ENCODE measurements at regions not wholly inside any gene's neighbourhood (a gene's known extent, or its start where the extent isn't known, plus 50 kb on each side); places are given as distances from the start of the nearest gene placed in this dataset.

DNA sequence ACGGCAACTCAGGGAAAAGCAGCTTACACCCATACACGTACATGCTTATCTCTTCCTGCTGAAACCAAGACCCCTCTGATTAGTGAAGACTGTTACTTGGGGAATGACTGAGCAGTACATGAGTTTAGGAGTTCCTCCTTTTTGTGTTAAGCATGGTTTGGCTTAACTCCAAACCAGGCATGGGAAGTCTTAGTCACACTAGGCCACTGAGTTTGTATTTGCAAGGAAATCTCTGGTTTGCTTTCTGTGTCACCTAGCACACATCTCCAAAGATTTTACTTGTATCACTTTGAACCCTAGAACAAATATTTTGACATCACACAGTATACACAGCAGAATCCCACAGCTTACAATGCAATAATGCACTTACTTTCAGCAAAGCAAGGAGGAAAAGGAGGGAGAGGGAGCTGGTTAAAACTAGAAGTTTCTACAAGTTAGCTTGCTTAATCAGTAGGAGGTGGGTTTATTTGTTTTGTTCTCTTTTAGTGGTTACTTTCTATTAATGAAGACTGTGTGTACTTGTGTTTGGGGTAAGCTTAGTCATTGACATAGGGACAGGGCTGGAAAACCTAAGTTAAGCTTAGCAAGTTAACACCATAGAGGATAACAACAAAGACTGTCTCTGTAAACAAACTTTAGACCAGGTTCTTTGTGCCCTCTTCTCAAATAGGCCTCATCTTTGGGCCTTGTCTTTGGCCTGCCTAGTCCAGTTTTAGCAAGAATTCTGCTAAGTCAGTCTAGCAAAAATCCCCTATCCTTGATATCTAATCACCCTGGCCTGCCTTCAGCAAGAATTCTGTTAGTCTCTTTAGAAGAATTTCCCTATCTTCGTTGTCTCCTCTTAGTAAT is 219.4 kb downstream of the MREG start (continued):
- TF ChIP-seq, protein P1, sequence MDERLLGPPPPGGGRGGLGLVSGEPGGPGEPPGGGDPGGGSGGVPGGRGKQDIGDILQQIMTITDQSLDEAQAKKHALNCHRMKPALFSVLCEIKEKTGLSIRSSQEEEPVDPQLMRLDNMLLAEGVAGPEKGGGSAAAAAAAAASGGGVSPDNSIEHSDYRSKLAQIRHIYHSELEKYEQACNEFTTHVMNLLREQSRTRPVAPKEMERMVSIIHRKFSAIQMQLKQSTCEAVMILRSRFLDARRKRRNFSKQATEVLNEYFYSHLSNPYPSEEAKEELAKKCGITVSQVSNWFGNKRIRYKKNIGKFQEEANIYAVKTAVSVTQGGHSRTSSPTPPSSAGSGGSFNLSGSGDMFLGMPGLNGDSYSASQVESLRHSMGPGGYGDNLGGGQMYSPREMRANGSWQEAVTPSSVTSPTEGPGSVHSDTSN (CRISPR knock-in tag; IDR thresholded peaks at IDR 0.05), result no peak
- TF ChIP-seq KAT2B (IDR thresholded peaks at IDR 0.05; ENCODE audit: borderline replicate concordance, low read depth, low read length), result no peak
- TF ChIP-seq, protein P2, sequence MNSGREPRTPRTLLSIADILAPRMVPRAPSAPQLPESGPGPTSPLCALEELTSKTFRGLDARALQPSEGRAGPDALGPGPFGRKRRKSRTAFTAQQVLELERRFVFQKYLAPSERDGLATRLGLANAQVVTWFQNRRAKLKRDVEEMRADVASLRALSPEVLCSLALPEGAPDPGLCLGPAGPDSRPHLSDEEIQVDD (CRISPR knock-in tag; IDR thresholded peaks at IDR 0.05; ENCODE audit: borderline replicate concordance), result no peak
- no peak; the same call in 1 of the 2 replicates for TF ChIP-seq ZNF256 (CRISPR knock-in tag; conservative IDR thresholded peaks at IDR 0.05)
- TF ChIP-seq DR1 (CRISPR knock-in tag; IDR thresholded peaks at IDR 0.05), result no peak
- TF ChIP-seq, protein P3, sequence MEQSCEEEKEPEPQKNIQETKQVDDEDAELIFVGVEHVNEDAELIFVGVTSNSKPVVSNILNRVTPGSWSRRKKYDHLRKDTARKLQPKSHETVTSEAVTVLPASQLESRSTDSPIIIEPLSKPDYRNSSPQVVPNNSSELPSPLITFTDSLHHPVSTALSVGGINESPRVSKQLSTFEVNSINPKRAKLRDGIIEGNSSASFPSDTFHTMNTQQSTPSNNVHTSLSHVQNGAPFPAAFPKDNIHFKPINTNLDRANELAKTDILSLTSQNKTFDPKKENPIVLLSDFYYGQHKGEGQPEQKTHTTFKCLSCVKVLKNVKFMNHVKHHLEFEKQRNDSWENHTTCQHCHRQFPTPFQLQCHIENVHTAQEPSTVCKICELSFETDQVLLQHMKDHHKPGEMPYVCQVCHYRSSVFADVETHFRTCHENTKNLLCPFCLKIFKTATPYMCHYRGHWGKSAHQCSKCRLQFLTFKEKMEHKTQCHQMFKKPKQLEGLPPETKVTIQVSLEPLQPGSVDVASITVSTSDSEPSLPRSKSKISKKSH (CRISPR knock-in tag; IDR thresholded peaks at IDR 0.05; ENCODE audit: borderline replicate concordance), result no peak
- TF ChIP-seq PCBP1 (IDR thresholded peaks at IDR 0.05; ENCODE audit: borderline replicate concordance, low read depth, low read length), result no peak
- TF ChIP-seq ZNF562 (CRISPR knock-in tag; IDR thresholded peaks at IDR 0.05; ENCODE audit: borderline replicate concordance), result no peak
- no peak for TF ChIP-seq ZNF329 (CRISPR knock-in tag; IDR thresholded peaks at IDR 0.05; ENCODE audit: low read depth)
- TF ChIP-seq KDM3A (CRISPR knock-in tag; IDR thresholded peaks at IDR 0.05; ENCODE audit: low read depth), result peak; percentile 92; the same call in 1 of the 2 replicates
- no peak for TF ChIP-seq SRSF9 (IDR thresholded peaks at IDR 0.05; ENCODE audit: borderline replicate concordance, insufficient read depth, low read depth, low read length, poor library complexity, severe bottlenecking)
- no peak for TF ChIP-seq FOXM1 (CRISPR knock-in tag; IDR thresholded peaks at IDR 0.05)
- peak; percentile 99; the same call in 1 of the 2 replicates for TF ChIP-seq NFIC (IDR thresholded peaks at IDR 0.05; ENCODE audit: low read length)
- TF ChIP-seq HNF4G (IDR thresholded peaks at IDR 0.05; ENCODE audit: borderline replicate concordance, low read depth, low read length), result peak; percentile 75
- peak; percentile 74; the same call in 1 of the 2 replicates for TF ChIP-seq HNF4G (CRISPR knock-in tag; IDR thresholded peaks at IDR 0.05; ENCODE audit: borderline replicate concordance, low read depth)
- TF ChIP-seq, protein P4, sequence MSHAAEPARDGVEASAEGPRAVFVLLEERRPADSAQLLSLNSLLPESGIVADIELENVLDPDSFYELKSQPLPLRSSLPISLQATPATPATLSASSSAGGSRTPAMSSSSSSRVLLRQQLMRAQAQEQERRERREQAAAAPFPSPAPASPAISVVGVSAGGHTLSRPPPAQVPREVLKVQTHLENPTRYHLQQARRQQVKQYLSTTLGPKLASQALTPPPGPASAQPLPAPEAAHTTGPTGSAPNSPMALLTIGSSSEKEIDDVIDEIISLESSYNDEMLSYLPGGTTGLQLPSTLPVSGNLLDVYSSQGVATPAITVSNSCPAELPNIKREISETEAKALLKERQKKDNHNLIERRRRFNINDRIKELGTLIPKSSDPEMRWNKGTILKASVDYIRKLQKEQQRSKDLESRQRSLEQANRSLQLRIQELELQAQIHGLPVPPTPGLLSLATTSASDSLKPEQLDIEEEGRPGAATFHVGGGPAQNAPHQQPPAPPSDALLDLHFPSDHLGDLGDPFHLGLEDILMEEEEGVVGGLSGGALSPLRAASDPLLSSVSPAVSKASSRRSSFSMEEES (CRISPR knock-in tag; IDR thresholded peaks at IDR 0.05), result peak; percentile 91
- TF ChIP-seq ZNF552 (CRISPR knock-in tag; IDR thresholded peaks at IDR 0.05; ENCODE audit: borderline replicate concordance), result no peak; the same call in 1 of the 2 replicates
- no peak; the same call in 1 of the 2 replicates for TF ChIP-seq ZNF460 (CRISPR knock-in tag; IDR thresholded peaks at IDR 0.05; ENCODE audit: borderline replicate concordance)
- TF ChIP-seq, protein P5, sequence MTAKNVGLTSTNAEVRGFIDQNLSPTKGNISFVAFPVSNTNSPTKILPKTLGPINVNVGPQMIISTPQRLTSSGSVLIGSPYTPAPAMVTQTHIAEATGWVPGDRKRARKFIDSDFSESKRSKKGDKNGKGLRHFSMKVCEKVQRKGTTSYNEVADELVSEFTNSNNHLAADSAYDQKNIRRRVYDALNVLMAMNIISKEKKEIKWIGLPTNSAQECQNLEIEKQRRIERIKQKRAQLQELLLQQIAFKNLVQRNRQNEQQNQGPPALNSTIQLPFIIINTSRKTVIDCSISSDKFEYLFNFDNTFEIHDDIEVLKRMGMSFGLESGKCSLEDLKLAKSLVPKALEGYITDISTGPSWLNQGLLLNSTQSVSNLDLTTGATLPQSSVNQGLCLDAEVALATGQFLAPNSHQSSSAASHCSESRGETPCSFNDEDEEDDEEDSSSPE (CRISPR knock-in tag; IDR thresholded peaks at IDR 0.05), result peak; percentile 75; the same call in 1 of the 2 replicates
- TF ChIP-seq ZNF251 (CRISPR knock-in tag; IDR thresholded peaks at IDR 0.05), result no peak
- TF ChIP-seq SRY (CRISPR knock-in tag; IDR thresholded peaks at IDR 0.05), result no peak
- no peak for TF ChIP-seq ZBTB42 (CRISPR knock-in tag; IDR thresholded peaks at IDR 0.05)
- no peak for TF ChIP-seq PTBP1 (IDR thresholded peaks at IDR 0.05; ENCODE audit: low read depth, low read length, poor library complexity, severe bottlenecking)
- no peak; the same call in 1 of the 2 replicates for TF ChIP-seq AHR (CRISPR knock-in tag; IDR thresholded peaks at IDR 0.05)
- peak; percentile 91 for TF ChIP-seq RARA (CRISPR knock-in tag; IDR thresholded peaks at IDR 0.05)

All from HepG2 (cell line).